SJSA1 (cell line): ENCODE measurements at regions not wholly inside any gene's neighbourhood (a gene's known extent, or its start where the extent isn't known, plus 50 kb on each side); places are given as distances from the start of the nearest gene placed in this dataset.
A peak's percentile ranks its signal among the peaks of the same experiment; 100 is the strongest.

Experiments
- DNase-seq, 2 experiments: peaks; one replicate each; pipeline ENCODE4 v3.0.0-alpha.2; 2015 to 2020; ENCODE audit warnings: low spot score in 2 of 2, low read depth in 1 of 2
- H3K27ac ChIP-seq: fragments of 250-450 bp; sonication (Bioruptor Pico); 2 replicates; pipeline ENCODE4 v1.5.1; 2020; ENCODE audit warnings: mild to moderate bottlenecking, moderate library complexity
- H3K27me3 ChIP-seq: fragments of 250-450 bp; sonication (Bioruptor Pico); replicated peaks from 2 replicates; pipeline ENCODE4 v1.5.1; 2020; ENCODE audit warnings: mild to moderate bottlenecking, moderate library complexity
- H3K36me3 ChIP-seq: fragments of 250-450 bp; sonication (Bioruptor Pico); 2 replicates; pipeline ENCODE4 v1.5.1; 2020; ENCODE audit warnings: mild to moderate bottlenecking
- H3K4me1 ChIP-seq: fragments of 250-450 bp; sonication (Bioruptor Pico); replicated peaks from 2 replicates; pipeline ENCODE4 v1.6.1; 2021; ENCODE audit warnings: mild to moderate bottlenecking
- H3K4me3 ChIP-seq: fragments of 250-450 bp; sonication (Bioruptor Pico); 2 replicates; pipeline ENCODE4 v1.5.1; 2020; ENCODE audit warnings: mild to moderate bottlenecking
- H3K9me3 ChIP-seq: fragments of 250-450 bp; sonication (Bioruptor Pico); replicated peaks from 2 replicates; pipeline ENCODE4 v1.5.1; 2020; ENCODE audit warnings: mild to moderate bottlenecking

- no peaks in the 10 kb centered on the region for H3K27me3 ChIP-seq
- H3K4me3 ChIP-seq, result no peak overlapping the region
- no peaks in the 10 kb centered on the region for H3K9me3 ChIP-seq
- H3K4me1 ChIP-seq, result no peaks in the 10 kb centered on the region
- no peaks in the 10 kb centered on the region for H3K36me3 ChIP-seq
- DNase-seq, result no peak
- H3K27ac ChIP-seq, result no peak overlapping the region
Observed at GRCh38 chr2:144607891-144608521, 88.1 kb upstream of the ZEB2 start.

DNA sequence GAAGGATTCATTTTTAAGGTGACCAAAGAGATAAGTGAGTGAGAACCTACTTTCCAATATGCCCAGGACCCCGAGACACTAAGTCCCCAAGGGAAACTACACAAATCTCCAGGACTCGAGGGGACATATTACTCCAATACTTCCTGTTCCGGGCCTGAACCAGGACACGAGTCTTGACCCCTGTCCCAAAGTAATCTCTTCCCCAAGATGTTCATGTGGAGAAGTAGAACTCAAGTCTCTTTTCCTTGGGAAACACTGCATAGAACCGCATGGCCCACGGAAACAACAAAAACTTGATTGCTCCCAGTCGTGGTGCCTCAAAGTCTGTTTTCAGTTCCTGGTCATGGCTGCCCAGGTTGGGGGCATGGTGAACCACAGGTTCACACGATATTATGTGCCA, 87.2 kb upstream of the ZEB2 start:
- Histone ChIP-seq H3K27me3 (no peaks in the 10 kb centered on the region), H3K4me3 (no peak overlapping the region), H3K36me3 (no peaks in the 10 kb centered on the region), H3K27ac (no peak overlapping the region), H3K9me3 (no peaks in the 10 kb centered on the region), H3K4me1 (no peaks in the 10 kb centered on the region)
- DNase-seq, result no peak

DNA sequence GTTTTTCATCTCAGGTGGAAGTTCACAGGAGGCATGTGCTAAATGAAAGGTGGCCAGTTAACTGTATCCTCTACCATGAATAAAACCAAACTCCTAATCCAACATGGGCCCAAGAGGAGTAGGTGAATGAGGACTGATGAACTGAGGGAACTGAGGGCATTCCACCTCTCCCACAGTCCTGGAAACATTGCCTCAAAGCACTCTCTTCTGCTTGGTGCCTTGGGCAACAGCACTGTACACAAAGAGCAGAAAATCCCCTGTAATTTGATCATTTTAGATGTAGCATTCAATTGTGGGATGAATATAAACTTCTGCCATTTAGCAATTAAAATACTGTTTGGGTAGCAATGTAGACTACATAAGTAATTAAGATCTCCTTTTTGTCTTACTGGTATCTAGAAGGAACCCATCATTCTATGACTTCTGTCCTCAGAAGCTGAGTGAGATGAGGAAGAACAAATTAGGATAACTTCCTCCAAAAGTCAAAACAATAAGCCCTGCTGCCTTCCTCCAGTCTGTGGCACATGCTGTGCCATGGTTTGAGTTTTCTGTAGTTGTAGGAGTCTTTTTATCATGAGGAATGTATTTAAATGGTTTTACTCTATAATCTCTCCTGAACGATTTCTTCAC, 86.7 kb upstream of the ZEB2 start:
- no peaks in the 10 kb centered on the region for H3K27me3 ChIP-seq
- no peak overlapping the region for H3K27ac ChIP-seq
- no peaks in the 10 kb centered on the region for H3K4me1 ChIP-seq
- DNase-seq, result no peak
- no peaks in the 10 kb centered on the region for H3K36me3 ChIP-seq
- H3K4me3 ChIP-seq, result no peak overlapping the region
- H3K9me3 ChIP-seq, result no peaks in the 10 kb centered on the region

DNA sequence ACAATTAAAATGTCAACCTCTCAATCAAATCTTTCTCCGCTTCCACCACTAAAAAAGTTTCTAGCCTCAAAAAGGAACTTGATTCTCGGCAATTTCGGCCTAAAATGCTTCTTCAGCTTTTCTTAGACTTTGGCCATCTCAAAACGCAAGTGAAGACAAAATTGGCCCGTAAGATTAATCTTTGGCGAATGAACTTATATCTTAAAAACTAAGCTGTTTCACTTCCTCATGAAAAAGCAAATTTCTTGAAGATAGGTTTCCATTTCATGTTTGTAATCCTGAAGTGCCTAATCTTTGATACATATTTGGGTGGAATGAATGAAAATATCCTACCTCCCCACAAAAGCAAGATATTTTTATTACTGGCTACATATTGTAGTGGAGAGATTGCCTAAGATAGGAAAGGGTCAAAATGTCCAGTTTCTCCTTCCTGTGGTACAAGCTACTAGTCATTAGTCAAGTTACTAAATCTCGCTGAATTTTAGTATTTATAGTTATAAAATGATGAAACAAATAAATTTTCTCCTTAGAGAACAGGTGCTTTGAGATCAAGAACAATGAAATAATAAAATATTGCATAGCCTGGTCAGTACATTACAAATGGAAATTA, 85.4 kb upstream of the ZEB2 start:
- Histone ChIP-seq H3K4me1 (no peaks in the 10 kb centered on the region), H3K27ac (no peak overlapping the region), H3K36me3 (no peaks in the 10 kb centered on the region), H3K9me3 (no peaks in the 10 kb centered on the region), H3K4me3 (no peak overlapping the region), H3K27me3 (no peaks in the 10 kb centered on the region)
- DNase-seq, result no peak

GRCh38 chr2:144603334-144603733, 83.4 kb upstream of the ZEB2 start:
- Histone ChIP-seq H3K9me3 (no peaks in the 10 kb centered on the region), H3K4me3 (no peak overlapping the region), H3K27ac (no peak overlapping the region), H3K4me1 (no peaks in the 10 kb centered on the region), H3K27me3 (no peaks in the 10 kb centered on the region), H3K36me3 (no peaks in the 10 kb centered on the region)
- DNase-seq, result no peak

DNA sequence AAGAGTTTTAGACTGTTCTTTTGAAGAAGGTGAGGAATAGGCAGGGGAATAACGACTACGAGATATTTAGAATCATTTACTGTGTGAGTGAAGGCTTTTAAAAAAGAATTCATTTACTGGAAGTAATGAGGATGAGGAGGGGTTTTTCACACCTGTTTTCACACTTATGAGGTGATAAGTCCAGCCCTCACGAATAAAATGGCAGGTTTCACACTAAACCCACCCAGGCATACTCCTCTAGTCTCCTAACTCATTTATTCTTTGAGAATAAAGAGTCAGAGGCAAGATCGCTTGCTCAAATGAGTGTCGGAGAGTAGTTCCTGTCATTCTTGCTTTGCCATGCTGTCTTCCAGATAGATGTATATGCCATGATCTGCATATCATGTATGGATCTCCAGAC, 79.0 kb upstream of the ZEB2 start:
- H3K27me3 ChIP-seq, result no peaks in the 10 kb centered on the region
- H3K4me3 ChIP-seq, result no peak overlapping the region
- no peak overlapping the region for H3K27ac ChIP-seq
- no peaks in the 10 kb centered on the region for H3K36me3 ChIP-seq
- no peak for DNase-seq
- H3K4me1 ChIP-seq, result peaks cover 15% of the 10 kb centered on the region
- H3K9me3 ChIP-seq, result no peaks in the 10 kb centered on the region; the same call in 1 of the 2 replicates

- H3K4me1 ChIP-seq, result peaks cover 15% of the 10 kb centered on the region
- no peaks in the 10 kb centered on the region for H3K27me3 ChIP-seq
- no peaks in the 10 kb centered on the region; the same call in 1 of the 2 replicates for H3K9me3 ChIP-seq
- no peak overlapping the region for H3K4me3 ChIP-seq
- no peak overlapping the region for H3K27ac ChIP-seq
- no peak for DNase-seq
- H3K36me3 ChIP-seq, result no peaks in the 10 kb centered on the region
Observed at GRCh38 chr2:144597894-144598593, 78.1 kb upstream of the ZEB2 start.

- Histone ChIP-seq H3K27me3 (no peaks in the 10 kb centered on the region), H3K36me3 (no peaks in the 10 kb centered on the region), H3K4me3 (no peak overlapping the region), H3K4me1 (peaks cover 15% of the 10 kb centered on the region), H3K9me3 (no peaks in the 10 kb centered on the region; the same call in 1 of the 2 replicates), H3K27ac (no peak overlapping the region)
- DNase-seq, result no peak
Observed at GRCh38 chr2:144597388-144597787, 77.5 kb upstream of the ZEB2 start.

GRCh38 chr2:144596073-144596871, 76.4 kb upstream of the ZEB2 start:
- Histone ChIP-seq H3K36me3 (no peaks in the 10 kb centered on the region), H3K4me1 (peaks cover 15% of the 10 kb centered on the region), H3K27ac (peak overlapping the region; percentile 23), H3K9me3 (no peaks in the 10 kb centered on the region; the same call in 1 of the 2 replicates), H3K4me3 (0 out of 2 replicates have a peak overlapping the region, but pooled peaks have one; percentile 1), H3K27me3 (no peaks in the 10 kb centered on the region)
- DNase-seq, result peak; percentile 55 to 88

DNA sequence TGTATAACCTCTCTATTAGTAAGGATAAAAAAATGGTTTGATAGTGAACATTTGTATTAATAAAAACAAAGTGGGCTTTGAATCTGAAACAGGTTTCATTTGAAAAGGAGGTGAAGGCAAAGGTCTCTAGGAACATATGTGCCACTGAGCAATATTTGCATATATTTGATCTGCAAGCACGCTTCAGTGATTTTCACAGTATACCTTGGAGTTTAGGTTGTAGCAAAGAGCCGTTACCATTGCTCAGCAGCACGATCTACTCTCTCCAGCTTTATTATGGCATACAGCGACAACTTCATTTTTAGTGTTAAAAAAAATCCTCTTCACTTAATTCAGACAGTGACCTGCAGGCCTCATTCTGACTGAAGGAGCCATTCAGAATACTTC, 75.8 kb upstream of the ZEB2 start:
- Histone ChIP-seq H3K27ac (peak overlapping the region; percentile 23; the same call in 1 of the 2 replicates), H3K4me3 (no peak overlapping the region)
- DNase-seq, result no peak

GRCh38 chr2:144595279-144595678, 75.4 kb upstream of the ZEB2 start:
- no peak for DNase-seq
- Histone ChIP-seq H3K36me3 (no peaks in the 10 kb centered on the region), H3K4me1 (peaks cover 15% of the 10 kb centered on the region), H3K4me3 (no peak overlapping the region), H3K9me3 (no peaks in the 10 kb centered on the region; the same call in 1 of the 2 replicates), H3K27me3 (no peaks in the 10 kb centered on the region), H3K27ac (no peak overlapping the region)

More for the DNA sequence above, 75.8 kb upstream of the ZEB2 start:
- Histone ChIP-seq H3K36me3 (no peaks in the 10 kb centered on the region), H3K4me1 (peaks cover 15% of the 10 kb centered on the region), H3K9me3 (no peaks in the 10 kb centered on the region; the same call in 1 of the 2 replicates), H3K27me3 (no peaks in the 10 kb centered on the region)

DNA sequence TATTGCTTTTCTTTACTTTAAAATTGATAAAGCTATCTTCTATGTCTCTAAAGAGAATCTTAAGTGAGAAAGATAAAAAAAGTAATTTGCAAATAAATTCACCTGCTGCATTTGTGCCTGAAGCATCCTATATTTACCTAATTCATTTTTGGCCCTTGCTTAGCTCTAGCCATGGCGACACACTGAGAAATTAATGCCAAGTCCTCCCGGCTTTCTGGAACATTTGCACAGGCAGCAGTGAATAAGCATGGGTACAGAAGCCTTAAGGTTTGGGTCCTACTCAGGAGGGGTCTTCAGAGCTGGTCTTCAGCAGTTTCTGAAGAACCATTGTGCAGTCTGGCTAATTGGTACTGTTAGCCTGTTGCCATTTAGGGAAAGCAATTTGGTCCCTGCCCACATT, 73.9 kb upstream of the ZEB2 start:
- Histone ChIP-seq H3K27me3 (no peaks in the 10 kb centered on the region), H3K4me1 (peaks cover 15% of the 10 kb centered on the region), H3K27ac (no peak overlapping the region), H3K36me3 (no peaks in the 10 kb centered on the region), H3K4me3 (no peak overlapping the region), H3K9me3 (no peaks in the 10 kb centered on the region; the same call in 1 of the 2 replicates)
- DNase-seq, result no peak

- H3K4me3 ChIP-seq, result no peak overlapping the region
- no peak overlapping the region for H3K27ac ChIP-seq
- H3K4me1 ChIP-seq, result peaks cover 15% of the 10 kb centered on the region
- H3K9me3 ChIP-seq, result no peaks in the 10 kb centered on the region; the same call in 1 of the 2 replicates
- H3K27me3 ChIP-seq, result no peaks in the 10 kb centered on the region
- DNase-seq, result no peak
- no peaks in the 10 kb centered on the region for H3K36me3 ChIP-seq
Observed at GRCh38 chr2:144592500-144593256, 72.8 kb upstream of the ZEB2 start.
